Stimulated activated CD8-positive, alpha-beta memory T cell treated with anti-CD3 and anti-CD28 coated beads, Interleukin-7, amount 100 ng/mL, for 1 hour (primary cell): ENCODE measurements at regions not wholly inside any gene's neighbourhood (a gene's known extent, or its start where the extent isn't known, plus 50 kb on each side); places are given as distances from the start of the nearest gene placed in this dataset.
"Not testable (repeated sequence)": the region's sequence is repeated elsewhere in the genome, so short reads cannot be mapped to it uniquely, and the experiment has no call there.

ENCODE experiments used
- DNase-seq, 2 donors: peaks; one replicate each; pipeline ENCODE4 v3.0.0-alpha.2; 2020; ENCODE audit warnings: low read depth in 2 of 2

- no peak for DNase-seq
These were observed 165.7 kb upstream of the TSC22D2 start for GRCh38 chr3:150242220-150242936.

GRCh38 chr3:150240891-150241290 is 167.2 kb upstream of the TSC22D2 start:
- no peak for DNase-seq

- DNase-seq, result no peak
These were observed 168.3 kb upstream of the TSC22D2 start for GRCh38 chr3:150239766-150240165.

- no peak for DNase-seq
These were observed 169.0 kb upstream of the TSC22D2 start for GRCh38 chr3:150238995-150239619.

- no peak for DNase-seq
These were observed 169.9 kb upstream of the TSC22D2 start for GRCh38 chr3:150238048-150238802.

GRCh38 chr3:150237490-150237889 is 170.6 kb upstream of the TSC22D2 start:
- no peak for DNase-seq

- no peak for DNase-seq
These were observed 171.6 kb upstream of the TSC22D2 start for GRCh38 chr3:150236316-150237082.

- no peak for DNase-seq
These were observed 172.3 kb upstream of the TSC22D2 start for GRCh38 chr3:150235799-150236198.

- no peak for DNase-seq
These were observed 175.1 kb upstream of the TSC22D2 start for GRCh38 chr3:150232992-150233451.

- DNase-seq, result no peak
These were observed 178.1 kb upstream of the TSC22D2 start for GRCh38 chr3:150230037-150230436.

GRCh38 chr3:150228626-150229025 is 179.5 kb upstream of the TSC22D2 start:
- not testable (repeated sequence) for DNase-seq

- no peak for DNase-seq
These were observed 180.3 kb upstream of the TSC22D2 start for GRCh38 chr3:150227839-150228238.

- no peak for DNase-seq
These were observed 182.1 kb upstream of the TSC22D2 start for GRCh38 chr3:150225986-150226385.

GRCh38 chr3:150223558-150223957 is 184.5 kb upstream of the TSC22D2 start:
- no peak for DNase-seq

- DNase-seq, result no peak
These were observed 185.2 kb upstream of the TSC22D2 start for GRCh38 chr3:150222691-150223489.

- no peak for DNase-seq
These were observed 186.1 kb upstream of the TSC22D2 start for GRCh38 chr3:150221904-150222523.

- no peak for DNase-seq
These were observed 187.3 kb upstream of the TSC22D2 start for GRCh38 chr3:150220799-150221198.

GRCh38 chr3:150220041-150220440 is 188.1 kb upstream of the TSC22D2 start:
- no peak for DNase-seq

GRCh38 chr3:150218841-150219240 is 189.3 kb upstream of the TSC22D2 start:
- DNase-seq, result no peak

GRCh38 chr3:150218236-150218635 is 189.9 kb upstream of the TSC22D2 start:
- no peak for DNase-seq

- DNase-seq, result no peak
These were observed 190.4 kb upstream of the TSC22D2 start for GRCh38 chr3:150217691-150218090.
